GM12865 (cell line): ENCODE measurements at regions not wholly inside any gene's neighbourhood (a gene's known extent, or its start where the extent isn't known, plus 50 kb on each side); places are given as distances from the start of the nearest gene placed in this dataset.

Experiments used
- DNase-seq: peaks from one replicate; pipeline ENCODE4 v3.0.0; 2010; ENCODE audit warnings: low read depth
- H3K4me3 ChIP-seq: 2 replicates; pipeline ENCODE4 v1.5.1; 2011; ENCODE audit warnings: mild to moderate bottlenecking, low read depth, low read length, control low read depth
- CTCF ChIP-seq: IDR thresholded peaks from 2 replicates; pipeline ENCODE4 v1.5.1; 2011; ENCODE audit warnings: low read length, control low read depth, low read depth, inconsistent platforms; ENCODE audit not compliant: insufficient read depth; ENCODE audit errors: missing control alignments

- peak; percentile 88 for DNase-seq
- peak overlapping the region; percentile 31 for H3K4me3 ChIP-seq
- no peak for TF ChIP-seq CTCF
Measured at GRCh38 chr4:159051245-159052071, 51.4 kb upstream of the RAPGEF2 start.

- H3K4me3 ChIP-seq, result peak overlapping the region; percentile 31
- peak; percentile 86 for DNase-seq
- TF ChIP-seq CTCF, result no peak
Measured at GRCh38 chr4:159052315-159052714, 50.6 kb upstream of the RAPGEF2 start.
